Ishikawa (cell line): ENCODE measurements at regions not wholly inside any gene's neighbourhood (a gene's known extent, or its start where the extent isn't known, plus 50 kb on each side); places are given as distances from the start of the nearest gene placed in this dataset.

Experiments used
- EGR1 ChIP-seq: IDR thresholded peaks from 2 replicates; pipeline ENCODE4 v1.6.1; 2012
- EP300 ChIP-seq: IDR thresholded peaks from 2 replicates; pipeline ENCODE4 v1.6.1; 2012; ENCODE audit warnings: borderline replicate concordance
- MAX ChIP-seq: IDR thresholded peaks from 2 replicates; pipeline ENCODE4 v1.6.1; 2012
- TAF1 ChIP-seq: IDR thresholded peaks from 2 replicates; pipeline ENCODE4 v1.6.1; 2012; ENCODE audit warnings: low read depth, mild to moderate bottlenecking
- TEAD4 ChIP-seq: IDR thresholded peaks from 2 replicates; pipeline ENCODE4 v1.6.1; 2012

- TF ChIP-seq TAF1 (no peak), EGR1 (no peak), EP300 (no peak), TEAD4 (no peak), MAX (no peak)
Observed at GRCh38 chr9:24351258-24351657, 194.4 kb downstream of the IZUMO3 start.
